Cardiac muscle cell (in vitro differentiated cells and primary cell): ENCODE measurements at regions not wholly inside any gene's neighbourhood (a gene's known extent, or its start where the extent isn't known, plus 50 kb on each side); places are given as distances from the start of the nearest gene placed in this dataset.

Experiments
- DNase-seq, 2 donors: peaks; one replicate each; pipeline versions ENCODE4 v3.0.0 to v3.0.0-alpha.2; 2010 to 2017; ENCODE audit warnings: low read depth in 1 of 2, low spot score in 1 of 2
- H3K27ac ChIP-seq: fragments of 200-600 bp; sonication (generic); 2 replicates; pipeline ENCODE4 v1.5.1; 2016
- H3K27me3 ChIP-seq: fragments of 200-600 bp; sonication (generic); 2 replicates; pipeline ENCODE4 v1.6.0; 2016; ENCODE audit warnings: control low read depth
- H3K36me3 ChIP-seq: fragments of 200-600 bp; sonication (generic); 2 replicates; pipeline ENCODE4 v1.5.1; 2016; ENCODE audit warnings: control low read depth
- H3K4me1 ChIP-seq: fragments of 200-600 bp; sonication (generic); 2 replicates; pipeline ENCODE4 v1.8.1; 2017; ENCODE audit warnings: low read depth, mild to moderate bottlenecking, mixed run types
- H3K4me3 ChIP-seq: fragments of 200-600 bp; sonication (generic); 2 replicates; pipeline ENCODE4 v1.5.1; 2016; ENCODE audit warnings: mild to moderate bottlenecking
- H3K9me3 ChIP-seq: fragments of 200-600 bp; sonication (generic); 2 replicates; pipeline ENCODE4 v1.5.1; 2017; ENCODE audit warnings: low read depth, mild to moderate bottlenecking, control low read depth
- CTCF ChIP-seq: IDR thresholded peaks from 2 replicates; pipeline ENCODE4 v1.5.1; 2012; ENCODE audit warnings: low read depth, mild to moderate bottlenecking, low read length

DNA sequence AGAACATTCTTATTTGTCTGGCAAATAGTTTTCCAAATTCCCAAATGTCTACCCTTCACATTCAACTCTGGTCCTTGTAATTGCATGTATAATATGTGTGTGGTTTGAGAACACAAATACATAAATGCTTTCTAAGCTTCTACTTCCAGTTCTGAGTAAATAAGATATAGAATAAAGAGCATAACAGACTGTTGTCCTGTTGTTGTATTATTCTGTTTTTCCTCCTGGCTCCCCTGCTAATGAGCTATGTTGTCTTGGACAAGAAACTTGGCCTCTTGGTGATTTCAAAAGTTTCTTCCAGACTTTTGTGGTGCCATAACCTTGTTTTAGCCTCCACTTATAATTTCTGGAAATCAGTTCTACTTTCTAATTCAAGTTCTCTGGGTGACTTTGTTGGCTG is 75.3 kb upstream of the USP38 start:
- no peak overlapping the region for H3K4me3 ChIP-seq
- TF ChIP-seq CTCF, result no peak
- no peaks in the 10 kb centered on the region for H3K36me3 ChIP-seq
- no peaks in the 10 kb centered on the region for H3K9me3 ChIP-seq
- H3K27me3 ChIP-seq, result no peaks in the 10 kb centered on the region
- no peak for DNase-seq
- H3K27ac ChIP-seq, result no peak overlapping the region
- no peaks in the 10 kb centered on the region for H3K4me1 ChIP-seq

DNA sequence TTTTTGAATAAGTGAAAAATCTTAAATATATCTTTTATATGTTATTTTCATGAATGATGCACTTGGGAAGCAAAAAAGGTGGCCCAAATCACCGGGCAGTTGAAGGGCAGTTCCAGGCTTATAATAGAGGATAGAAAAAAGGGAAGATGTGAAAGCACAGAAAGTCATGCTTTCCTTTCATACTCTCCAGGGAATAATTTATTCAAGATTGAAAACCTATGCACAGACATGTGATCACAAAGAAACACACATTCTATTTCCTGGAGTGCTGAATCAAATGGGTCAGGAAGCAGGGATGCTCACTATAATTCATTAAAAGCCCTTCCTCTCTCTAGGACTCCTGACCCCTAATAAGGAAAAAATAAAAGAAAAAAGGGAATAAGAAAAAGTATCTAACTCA is 66.1 kb upstream of the USP38 start:
- no peak for DNase-seq
- Histone ChIP-seq H3K4me3 (no peak overlapping the region), H3K4me1 (no peaks in the 10 kb centered on the region), H3K27ac (no peak overlapping the region), H3K9me3 (no peaks in the 10 kb centered on the region), H3K27me3 (no peaks in the 10 kb centered on the region), H3K36me3 (no peaks in the 10 kb centered on the region)
- TF ChIP-seq CTCF, result no peak

- Histone ChIP-seq H3K36me3 (no peaks in the 10 kb centered on the region), H3K27me3 (no peaks in the 10 kb centered on the region), H3K4me1 (no peaks in the 10 kb centered on the region), H3K9me3 (no peaks in the 10 kb centered on the region), H3K27ac (no peak overlapping the region), H3K4me3 (no peak overlapping the region)
- no peak for DNase-seq
- no peak for TF ChIP-seq CTCF
Observed at GRCh38 chr4:143127621-143128020, 57.1 kb upstream of the USP38 start.

DNA sequence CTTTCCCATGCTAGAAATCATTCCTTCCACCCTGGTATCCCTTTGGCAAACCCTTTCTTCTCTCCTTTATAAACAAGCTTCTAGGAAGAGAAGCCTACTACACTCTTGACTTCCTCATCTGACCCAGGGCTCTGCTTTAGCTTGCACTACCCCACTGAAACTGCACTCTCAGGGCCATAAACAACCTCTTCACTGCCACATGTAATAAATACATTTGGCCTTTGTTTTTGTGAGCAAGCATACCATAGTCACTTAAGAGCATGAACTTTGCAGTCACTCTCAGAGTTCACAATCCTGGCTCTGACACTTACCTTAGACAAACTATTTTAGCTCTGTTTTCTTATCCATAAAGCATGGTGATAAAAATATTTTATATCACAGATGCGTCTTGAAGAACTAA is 50.7 kb upstream of the USP38 start:
- Histone ChIP-seq H3K4me3 (no peak overlapping the region), H3K9me3 (no peaks in the 10 kb centered on the region), H3K27ac (no peak overlapping the region), H3K27me3 (no peaks in the 10 kb centered on the region), H3K4me1 (no peaks in the 10 kb centered on the region), H3K36me3 (no peaks in the 10 kb centered on the region)
- TF ChIP-seq CTCF, result no peak
- no peak for DNase-seq
